ENCODE measurements at regions not wholly inside any gene's neighbourhood (a gene's known extent, or its start where the extent isn't known, plus 50 kb on each side); places are given as distances from the start of the nearest gene placed in this dataset.
"Not testable (repeated sequence)": the region's sequence is repeated elsewhere in the genome, so short reads cannot be mapped to it uniquely, and the experiment has no call there.

- H3K4me3 ChIP-seq (ENCODE audit: low read length); H3K4me2 ChIP-seq (ENCODE audit: low read length): not testable (repeated sequence)
- H3K4me1 ChIP-seq (ENCODE audit: control insufficient read depth, insufficient read depth, low read length) = peaks cover 21% of the 10 kb centered on the region
Observed at GRCh38 chr13:109702030-109702597, 84.3 kb downstream of the IRS2 start.

GRCh38 chr13:109700176-109700575 lies 86.2 kb downstream of the IRS2 start:
- Histone ChIP-seq H3K9me3 (replicated peaks; ENCODE audit: low read length) (no peaks in the 10 kb centered on the region), H3K4me1 (ENCODE audit: control insufficient read depth, insufficient read depth, low read length) (peaks cover 21% of the 10 kb centered on the region), H3K9ac (ENCODE audit: low read depth, low read length) (no peak overlapping the region), H3K27me3 (ENCODE audit: control insufficient read depth, insufficient read depth, low read length) (no peaks in the 10 kb centered on the region), H3K4me3 (ENCODE audit: low read length) (no peak overlapping the region), H3K36me3 (ENCODE audit: insufficient read depth, low read length) (no peaks in the 10 kb centered on the region), H3K4me2 (ENCODE audit: low read length) (no peak overlapping the region)

More at GRCh38 chr13:109702030-109702597, 84.3 kb downstream of the IRS2 start:
- H3K27me3 ChIP-seq (ENCODE audit: control insufficient read depth, insufficient read depth, low read length); H3K9me3 ChIP-seq (replicated peaks; ENCODE audit: low read length); H3K9ac ChIP-seq (ENCODE audit: low read depth, low read length); H3K36me3 ChIP-seq (ENCODE audit: insufficient read depth, low read length): not testable (repeated sequence)

GRCh38 chr13:109699628-109700071 lies 86.7 kb downstream of the IRS2 start:
- H3K36me3 ChIP-seq (ENCODE audit: insufficient read depth, low read length) = no peaks in the 10 kb centered on the region
- H3K9me3 ChIP-seq (replicated peaks; ENCODE audit: low read length) = no peaks in the 10 kb centered on the region
- H3K9ac ChIP-seq (ENCODE audit: low read depth, low read length) = no peak overlapping the region
- no peak overlapping the region for H3K4me2 ChIP-seq (ENCODE audit: low read length)
- H3K4me3 ChIP-seq (ENCODE audit: low read length) = no peak overlapping the region
- H3K27me3 ChIP-seq (ENCODE audit: control insufficient read depth, insufficient read depth, low read length) = no peaks in the 10 kb centered on the region
- H3K4me1 ChIP-seq (ENCODE audit: control insufficient read depth, insufficient read depth, low read length) = peaks cover 21% of the 10 kb centered on the region

- H3K36me3 ChIP-seq (ENCODE audit: insufficient read depth, low read length) = no peaks in the 10 kb centered on the region
- peaks cover 21% of the 10 kb centered on the region for H3K4me1 ChIP-seq (ENCODE audit: control insufficient read depth, insufficient read depth, low read length)
- H3K4me3 ChIP-seq (ENCODE audit: low read length) = no peak overlapping the region
- peak overlapping the region; percentile 2 for H3K4me2 ChIP-seq (ENCODE audit: low read length)
- no peaks in the 10 kb centered on the region for H3K27me3 ChIP-seq (ENCODE audit: control insufficient read depth, insufficient read depth, low read length)
- H3K9me3 ChIP-seq (replicated peaks; ENCODE audit: low read length) = no peaks in the 10 kb centered on the region
- H3K9ac ChIP-seq (ENCODE audit: low read depth, low read length) = no peak overlapping the region
Observed at GRCh38 chr13:109698779-109699178, 87.6 kb downstream of the IRS2 start.

GRCh38 chr13:109697936-109698335 lies 88.4 kb downstream of the IRS2 start:
- no peaks in the 10 kb centered on the region for H3K27me3 ChIP-seq (ENCODE audit: control insufficient read depth, insufficient read depth, low read length)
- H3K9ac ChIP-seq (ENCODE audit: low read depth, low read length) = no peak overlapping the region
- H3K4me3 ChIP-seq (ENCODE audit: low read length) = no peak overlapping the region
- H3K4me2 ChIP-seq (ENCODE audit: low read length) = no peak overlapping the region
- H3K36me3 ChIP-seq (ENCODE audit: insufficient read depth, low read length) = no peaks in the 10 kb centered on the region
- peaks cover 21% of the 10 kb centered on the region for H3K4me1 ChIP-seq (ENCODE audit: control insufficient read depth, insufficient read depth, low read length)
- no peaks in the 10 kb centered on the region for H3K9me3 ChIP-seq (replicated peaks; ENCODE audit: low read length)

GRCh38 chr13:109695402-109696190 lies 90.8 kb downstream of the IRS2 start:
- Histone ChIP-seq H3K9ac (ENCODE audit: low read depth, low read length) (no peak overlapping the region), H3K4me3 (ENCODE audit: low read length) (no peak overlapping the region), H3K4me2 (ENCODE audit: low read length) (no peak overlapping the region), H3K36me3 (ENCODE audit: insufficient read depth, low read length) (no peaks in the 10 kb centered on the region), H3K4me1 (ENCODE audit: control insufficient read depth, insufficient read depth, low read length) (peaks cover 21% of the 10 kb centered on the region), H3K9me3 (replicated peaks; ENCODE audit: low read length) (no peaks in the 10 kb centered on the region), H3K27me3 (ENCODE audit: control insufficient read depth, insufficient read depth, low read length) (no peaks in the 10 kb centered on the region)

GRCh38 chr13:109694972-109695371 lies 91.4 kb downstream of the IRS2 start:
- H3K27me3 ChIP-seq (ENCODE audit: control insufficient read depth, insufficient read depth, low read length) = no peaks in the 10 kb centered on the region
- peaks cover 18% of the 10 kb centered on the region for H3K4me1 ChIP-seq (ENCODE audit: control insufficient read depth, insufficient read depth, low read length)
- H3K4me2 ChIP-seq (ENCODE audit: low read length) = no peak overlapping the region
- H3K4me3 ChIP-seq (ENCODE audit: low read length) = no peak overlapping the region
- H3K36me3 ChIP-seq (ENCODE audit: insufficient read depth, low read length) = no peaks in the 10 kb centered on the region
- no peaks in the 10 kb centered on the region for H3K9me3 ChIP-seq (replicated peaks; ENCODE audit: low read length)
- no peak overlapping the region for H3K9ac ChIP-seq (ENCODE audit: low read depth, low read length)

- no peaks in the 10 kb centered on the region for H3K27me3 ChIP-seq (ENCODE audit: control insufficient read depth, insufficient read depth, low read length)
- H3K4me3 ChIP-seq (ENCODE audit: low read length) = no peak overlapping the region
- H3K36me3 ChIP-seq (ENCODE audit: insufficient read depth, low read length) = no peaks in the 10 kb centered on the region
- H3K4me2 ChIP-seq (ENCODE audit: low read length) = no peak overlapping the region
- H3K9me3 ChIP-seq (replicated peaks; ENCODE audit: low read length) = no peaks in the 10 kb centered on the region
- H3K9ac ChIP-seq (ENCODE audit: low read depth, low read length) = no peak overlapping the region
- H3K4me1 ChIP-seq (ENCODE audit: control insufficient read depth, insufficient read depth, low read length) = peaks cover 4% of the 10 kb centered on the region
Observed at GRCh38 chr13:109693213-109693612, 93.2 kb downstream of the IRS2 start.

- no peaks in the 10 kb centered on the region for H3K4me1 ChIP-seq (ENCODE audit: control insufficient read depth, insufficient read depth, low read length)
- H3K36me3 ChIP-seq (ENCODE audit: insufficient read depth, low read length) = no peaks in the 10 kb centered on the region
- H3K9ac ChIP-seq (ENCODE audit: low read depth, low read length) = no peak overlapping the region
- H3K4me2 ChIP-seq (ENCODE audit: low read length) = no peak overlapping the region
- H3K4me3 ChIP-seq (ENCODE audit: low read length) = no peak overlapping the region
- no peaks in the 10 kb centered on the region for H3K27me3 ChIP-seq (ENCODE audit: control insufficient read depth, insufficient read depth, low read length)
- no peaks in the 10 kb centered on the region for H3K9me3 ChIP-seq (replicated peaks; ENCODE audit: low read length)
Observed at GRCh38 chr13:109691689-109692088, 94.7 kb downstream of the IRS2 start.

GRCh38 chr13:109687559-109688448 lies 98.6 kb downstream of the IRS2 start:
- Histone ChIP-seq H3K4me2 (ENCODE audit: low read length) (no peak overlapping the region), H3K4me3 (ENCODE audit: low read length) (no peak overlapping the region), H3K27me3 (ENCODE audit: control insufficient read depth, insufficient read depth, low read length) (peaks cover 5% of the 10 kb centered on the region), H3K36me3 (ENCODE audit: insufficient read depth, low read length) (no peaks in the 10 kb centered on the region), H3K4me1 (ENCODE audit: control insufficient read depth, insufficient read depth, low read length) (no peaks in the 10 kb centered on the region), H3K9me3 (replicated peaks; ENCODE audit: low read length) (no peaks in the 10 kb centered on the region), H3K9ac (ENCODE audit: low read depth, low read length) (no peak overlapping the region)

GRCh38 chr13:109685203-109685602 lies 101.2 kb downstream of the IRS2 start:
- Histone ChIP-seq H3K4me3 (ENCODE audit: low read length) (no peak overlapping the region), H3K9me3 (replicated peaks; ENCODE audit: low read length) (no peaks in the 10 kb centered on the region)

More at GRCh38 chr13:109685203-109685602, 101.2 kb downstream of the IRS2 start:
- H3K4me1 ChIP-seq (ENCODE audit: control insufficient read depth, insufficient read depth, low read length) = no peaks in the 10 kb centered on the region
- H3K27me3 ChIP-seq (ENCODE audit: control insufficient read depth, insufficient read depth, low read length) = peaks cover 8% of the 10 kb centered on the region
- H3K36me3 ChIP-seq (ENCODE audit: insufficient read depth, low read length) = no peaks in the 10 kb centered on the region
- H3K9ac ChIP-seq (ENCODE audit: low read depth, low read length) = no peak overlapping the region
- no peak overlapping the region for H3K4me2 ChIP-seq (ENCODE audit: low read length)

All from skeletal muscle satellite cell (primary cell).